Fibroblast of skin of right quadriceps (primary cell): ENCODE measurements at regions not wholly inside any gene's neighbourhood (a gene's known extent, or its start where the extent isn't known, plus 50 kb on each side); places are given as distances from the start of the nearest gene placed in this dataset.

Experiments used
- DNase-seq: peaks from one replicate; pipeline ENCODE4 v3.0.0-alpha.2; 2013

- DNase-seq = peak; percentile 22
Observed at GRCh38 chr17:14715561-14715960, 414.7 kb downstream of the HS3ST3B1 start.

GRCh38 chr17:14712611-14713021, 411.7 kb downstream of the HS3ST3B1 start:
- peak; percentile 59 for DNase-seq

GRCh38 chr17:14704121-14704520, 403.2 kb downstream of the HS3ST3B1 start:
- DNase-seq = no peak

GRCh38 chr17:14701886-14702285, 401.0 kb downstream of the HS3ST3B1 start:
- DNase-seq = no peak

GRCh38 chr17:14699574-14700185, 398.8 kb downstream of the HS3ST3B1 start:
- no peak for DNase-seq

GRCh38 chr17:14693382-14693781, 392.5 kb downstream of the HS3ST3B1 start:
- DNase-seq = no peak

GRCh38 chr17:14690704-14691103, 389.8 kb downstream of the HS3ST3B1 start:
- DNase-seq = no peak

GRCh38 chr17:14688134-14688533, 387.3 kb downstream of the HS3ST3B1 start:
- no peak for DNase-seq

- peak; percentile 78 for DNase-seq
Observed at GRCh38 chr17:14672830-14673229, 371.9 kb downstream of the HS3ST3B1 start.

GRCh38 chr17:14670861-14671260, 370.0 kb downstream of the HS3ST3B1 start:
- no peak for DNase-seq

- no peak for DNase-seq
Observed at GRCh38 chr17:14664511-14664910, 363.6 kb downstream of the HS3ST3B1 start.

GRCh38 chr17:14641117-14641516, 340.2 kb downstream of the HS3ST3B1 start:
- DNase-seq = no peak

GRCh38 chr17:14637260-14637659, 336.4 kb downstream of the HS3ST3B1 start:
- no peak for DNase-seq

- no peak for DNase-seq
Observed at GRCh38 chr17:14630621-14631020, 329.7 kb downstream of the HS3ST3B1 start.

- no peak for DNase-seq
Observed at GRCh38 chr17:14630046-14630445, 329.2 kb downstream of the HS3ST3B1 start.

GRCh38 chr17:14622615-14623101, 321.8 kb downstream of the HS3ST3B1 start:
- peak; percentile 82 for DNase-seq

GRCh38 chr17:14621826-14622614, 321.1 kb downstream of the HS3ST3B1 start:
- peak; percentile 32 for DNase-seq

- DNase-seq = no peak
Observed at GRCh38 chr17:14619821-14620220, 318.9 kb downstream of the HS3ST3B1 start.

GRCh38 chr17:14616528-14616927, 315.6 kb downstream of the HS3ST3B1 start:
- peak; percentile 83 for DNase-seq

- no peak for DNase-seq
Observed at GRCh38 chr17:14605267-14605599, 304.4 kb downstream of the HS3ST3B1 start.

- no peak for DNase-seq
Observed at GRCh38 chr17:14604591-14605266, 303.8 kb downstream of the HS3ST3B1 start.

- DNase-seq = no peak
Observed at GRCh38 chr17:14596224-14596623, 295.3 kb downstream of the HS3ST3B1 start.

GRCh38 chr17:14595656-14596055, 294.8 kb downstream of the HS3ST3B1 start:
- no peak for DNase-seq

- no peak for DNase-seq
Observed at GRCh38 chr17:14594690-14595089, 293.8 kb downstream of the HS3ST3B1 start.
